EL (cell line): ENCODE measurements at regions not wholly inside any gene's neighbourhood (a gene's known extent, or its start where the extent isn't known, plus 50 kb on each side); places are given as distances from the start of the nearest gene placed in this dataset.
"Not testable (repeated sequence)": the region's sequence is repeated elsewhere in the genome, so short reads cannot be mapped to it uniquely, and the experiment has no call there.

Experiments
- DNase-seq: peaks from one replicate; pipeline ENCODE4 v3.0.0-alpha.2; 2016

GRCh38 chr1:4460052-4460451 lies 194.4 kb upstream of the AJAP1 start:
- no peak for DNase-seq

DNA sequence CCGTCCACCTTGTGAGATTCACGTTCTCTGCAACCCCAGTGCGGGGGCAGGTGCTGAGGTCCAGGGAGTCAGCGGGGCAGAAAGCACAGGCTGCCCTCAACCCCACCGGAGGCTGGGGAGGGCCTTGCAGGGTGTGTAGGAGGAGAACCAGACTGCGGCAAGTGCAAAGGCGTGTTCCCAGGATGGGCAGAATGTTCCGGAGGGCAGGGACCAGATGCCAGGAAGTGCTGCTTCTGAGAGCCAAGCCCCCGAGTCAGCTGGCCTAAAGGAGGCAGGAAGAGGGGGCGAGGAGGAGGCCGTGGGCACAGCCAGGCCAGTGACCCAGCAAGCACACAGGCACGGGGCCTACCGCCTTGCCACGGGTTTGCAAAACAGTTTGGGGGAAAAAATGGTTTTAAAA lies 193.8 kb upstream of the AJAP1 start:
- DNase-seq: no peak

DNA sequence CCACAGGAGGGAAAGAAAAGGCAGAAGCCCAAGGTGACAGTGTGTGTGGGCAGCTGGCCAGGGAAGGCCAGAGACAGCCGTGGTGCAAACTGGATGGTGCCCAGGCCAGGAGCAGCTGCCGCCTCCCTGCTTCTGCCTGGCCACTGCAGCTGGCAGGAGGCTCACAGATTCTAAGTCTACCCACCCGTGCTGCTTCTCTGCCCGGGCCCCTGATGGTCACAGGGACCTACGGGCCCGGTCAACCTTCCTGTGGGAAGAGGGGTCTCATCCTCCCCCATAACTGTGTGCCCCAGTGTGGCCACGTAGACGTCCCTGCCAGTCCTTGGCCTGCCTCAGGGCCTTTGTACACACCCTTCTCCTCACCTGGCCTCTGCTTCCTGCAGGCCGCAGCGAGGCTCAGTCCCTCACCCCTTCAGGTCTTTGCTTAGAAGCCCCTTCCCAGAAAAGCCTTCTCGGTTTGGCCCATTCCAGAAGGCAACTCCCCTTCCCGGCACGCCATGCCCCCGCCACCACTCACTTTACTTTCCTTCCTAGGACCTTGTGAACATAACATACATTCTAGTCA lies 192.6 kb upstream of the AJAP1 start:
- no peak for DNase-seq

GRCh38 chr1:4462831-4463484 lies 191.5 kb upstream of the AJAP1 start:
- no peak for DNase-seq

DNA sequence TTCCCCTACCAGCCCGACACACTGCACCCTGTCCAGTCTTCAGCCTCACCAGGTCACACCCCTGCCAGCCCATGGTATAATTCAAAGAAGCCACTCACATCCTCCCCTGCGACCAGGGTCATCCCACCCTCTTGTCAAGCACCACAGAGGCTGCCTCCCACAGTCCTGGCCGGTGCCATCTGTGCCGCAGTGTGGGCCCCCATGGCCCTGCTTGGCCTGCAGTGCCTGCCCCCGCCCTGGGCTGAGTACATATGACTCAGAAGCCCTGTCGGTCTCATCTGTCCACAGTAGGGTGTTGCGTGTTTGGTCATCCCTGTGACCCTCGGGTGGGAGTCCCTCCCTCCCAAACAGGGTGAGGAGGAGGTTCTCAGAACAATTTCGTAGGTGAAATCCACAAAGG lies 190.8 kb upstream of the AJAP1 start:
- no peak for DNase-seq

DNA sequence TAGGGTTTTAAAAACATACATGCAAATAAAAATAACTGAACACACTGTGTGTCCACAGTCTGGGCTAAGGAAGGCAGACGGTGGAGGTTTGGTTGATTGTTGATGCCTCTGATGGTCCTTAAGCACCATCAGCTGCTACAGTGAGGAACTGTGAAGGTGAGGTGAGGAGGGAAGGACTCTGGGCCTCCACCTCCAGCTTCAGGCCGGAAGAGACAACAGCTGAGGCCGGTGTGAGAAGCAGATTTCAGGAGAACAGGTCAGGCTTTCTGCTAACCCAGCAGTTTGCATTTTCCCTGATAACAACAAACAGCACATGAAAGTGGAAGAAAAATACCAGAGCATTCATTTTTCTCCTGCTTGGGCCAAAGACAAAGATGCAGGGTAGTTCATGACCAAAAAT lies 189.9 kb upstream of the AJAP1 start:
- no peak for DNase-seq

DNA sequence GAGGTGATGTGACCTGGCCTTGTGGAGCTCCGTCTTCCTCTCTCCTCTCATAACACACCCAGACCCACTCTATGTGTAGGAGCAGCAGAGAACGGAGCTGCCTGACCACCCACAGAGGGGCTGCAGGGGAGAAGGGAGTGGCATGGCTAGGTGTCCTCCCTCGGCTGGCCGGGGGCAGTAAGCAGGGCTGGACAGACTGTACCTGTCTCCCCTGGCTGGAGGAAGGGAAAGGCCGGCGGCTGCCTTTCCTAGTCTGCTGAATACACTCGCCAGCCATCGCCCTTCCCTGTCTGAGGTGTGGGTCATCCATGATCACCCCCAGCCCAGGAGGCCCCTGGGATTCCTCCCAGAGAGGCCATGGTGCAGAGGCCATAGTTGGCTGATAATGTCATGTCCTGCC lies 187.2 kb upstream of the AJAP1 start:
- DNase-seq: no peak

- no peak for DNase-seq
Measured at GRCh38 chr1:4468386-4468785, 186.0 kb upstream of the AJAP1 start.

DNA sequence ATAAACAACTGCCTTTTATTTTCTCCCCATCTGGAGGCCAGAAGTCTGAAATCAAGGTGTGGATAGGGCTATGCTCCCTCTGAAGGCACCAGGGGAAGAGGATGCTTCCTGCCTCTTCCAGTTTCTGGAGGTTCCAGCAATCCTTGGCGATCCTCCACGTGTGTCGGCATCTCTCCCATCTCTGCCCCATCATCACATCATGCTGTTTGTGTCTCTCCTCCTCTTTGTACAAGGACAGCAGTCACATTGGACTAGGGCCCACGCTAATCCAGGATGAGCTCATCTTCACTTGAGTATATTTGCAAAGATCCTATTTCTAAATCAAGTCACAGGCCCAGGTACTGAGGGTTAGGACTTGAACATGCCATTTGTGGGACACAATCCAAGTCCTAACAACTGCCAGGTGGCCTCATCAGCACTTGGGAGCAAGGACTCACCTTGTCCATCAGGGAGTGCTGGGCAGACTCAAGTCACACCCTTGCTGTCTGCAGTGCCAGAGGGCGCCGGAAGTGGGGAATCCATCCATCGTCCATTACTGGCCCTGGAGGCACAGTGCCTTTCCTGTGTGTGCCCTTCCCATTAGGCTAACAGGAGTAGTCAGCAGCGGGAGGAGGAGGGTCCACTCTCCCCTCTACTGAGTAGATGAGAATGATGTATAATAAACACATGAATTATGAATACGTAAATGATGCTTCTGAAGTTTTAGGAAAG lies 185.4 kb upstream of the AJAP1 start:
- no peak for DNase-seq

GRCh38 chr1:4476394-4476793 lies 178.0 kb upstream of the AJAP1 start:
- no peak for DNase-seq

- DNase-seq: no peak
Measured at GRCh38 chr1:4481451-4481850, 173.0 kb upstream of the AJAP1 start.

- no peak for DNase-seq
Measured at GRCh38 chr1:4482526-4482925, 171.9 kb upstream of the AJAP1 start.

DNA sequence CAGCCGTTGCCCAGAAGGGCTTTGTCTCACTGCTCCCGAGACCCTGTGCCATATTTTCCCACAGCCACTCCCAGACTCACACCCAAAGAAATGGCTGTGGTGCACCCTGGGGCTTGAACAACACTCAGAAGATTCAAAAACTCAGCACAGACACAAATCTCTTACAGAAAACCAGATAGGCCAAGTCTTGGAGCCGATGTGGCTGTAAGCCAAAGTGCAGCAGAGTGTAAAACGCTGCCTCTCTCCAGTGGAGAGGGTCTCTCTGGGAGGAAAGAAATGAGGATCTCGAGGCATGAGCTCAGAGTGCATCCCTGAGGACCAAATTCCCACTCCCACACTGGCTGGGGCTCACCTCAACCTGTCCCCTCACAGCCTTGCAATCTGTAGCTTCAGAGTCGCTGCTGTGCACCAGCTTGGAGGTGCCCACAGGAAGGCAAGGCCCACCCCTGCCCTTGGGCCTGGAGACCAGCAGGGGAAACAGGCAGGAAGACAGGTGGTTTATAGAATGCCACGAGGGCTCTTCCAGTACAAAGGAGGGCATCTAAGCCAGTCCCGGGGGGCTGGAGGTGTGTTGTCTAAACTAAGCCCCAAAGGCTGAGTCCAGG lies 171.3 kb upstream of the AJAP1 start:
- no peak for DNase-seq

DNA sequence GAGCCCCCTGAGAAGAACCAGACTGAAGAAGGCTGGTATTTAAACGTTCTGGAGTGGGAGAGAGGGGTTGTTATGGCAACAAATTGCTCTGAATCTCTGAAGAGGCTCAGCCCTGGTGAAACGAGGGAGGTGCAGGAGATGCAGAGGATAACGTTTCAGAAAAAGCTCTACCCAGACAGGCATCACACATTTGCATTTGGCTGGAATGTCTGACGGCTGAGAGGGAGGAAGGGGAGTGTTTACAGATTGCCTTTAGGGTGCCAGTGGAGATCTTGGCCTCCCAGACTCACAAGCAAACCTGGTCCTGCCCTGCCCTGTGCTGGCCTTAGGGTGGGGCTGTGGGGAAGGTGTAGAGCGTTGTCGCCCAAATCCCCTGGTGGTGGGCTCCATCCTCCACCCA lies 169.0 kb upstream of the AJAP1 start:
- no peak for DNase-seq

DNA sequence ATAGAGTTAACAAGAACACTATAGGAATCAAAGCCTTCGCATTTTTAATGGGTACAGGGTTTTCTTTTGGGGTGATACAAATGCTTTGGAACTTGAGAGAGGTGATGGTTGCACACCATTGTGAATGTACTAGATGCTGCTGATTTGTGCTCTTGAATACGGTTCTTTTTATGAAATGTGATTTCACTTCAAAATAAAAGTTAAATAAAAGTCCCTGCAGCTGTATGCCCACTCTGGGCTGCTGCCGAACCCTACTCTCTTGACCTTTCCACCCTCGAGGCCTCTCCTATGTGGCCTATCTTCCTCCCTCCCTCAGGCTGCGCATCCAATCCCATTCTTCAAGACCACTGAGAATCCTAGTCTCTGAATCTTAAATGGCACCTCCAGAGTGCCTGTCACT lies 168.5 kb upstream of the AJAP1 start:
- DNase-seq: no peak

DNA sequence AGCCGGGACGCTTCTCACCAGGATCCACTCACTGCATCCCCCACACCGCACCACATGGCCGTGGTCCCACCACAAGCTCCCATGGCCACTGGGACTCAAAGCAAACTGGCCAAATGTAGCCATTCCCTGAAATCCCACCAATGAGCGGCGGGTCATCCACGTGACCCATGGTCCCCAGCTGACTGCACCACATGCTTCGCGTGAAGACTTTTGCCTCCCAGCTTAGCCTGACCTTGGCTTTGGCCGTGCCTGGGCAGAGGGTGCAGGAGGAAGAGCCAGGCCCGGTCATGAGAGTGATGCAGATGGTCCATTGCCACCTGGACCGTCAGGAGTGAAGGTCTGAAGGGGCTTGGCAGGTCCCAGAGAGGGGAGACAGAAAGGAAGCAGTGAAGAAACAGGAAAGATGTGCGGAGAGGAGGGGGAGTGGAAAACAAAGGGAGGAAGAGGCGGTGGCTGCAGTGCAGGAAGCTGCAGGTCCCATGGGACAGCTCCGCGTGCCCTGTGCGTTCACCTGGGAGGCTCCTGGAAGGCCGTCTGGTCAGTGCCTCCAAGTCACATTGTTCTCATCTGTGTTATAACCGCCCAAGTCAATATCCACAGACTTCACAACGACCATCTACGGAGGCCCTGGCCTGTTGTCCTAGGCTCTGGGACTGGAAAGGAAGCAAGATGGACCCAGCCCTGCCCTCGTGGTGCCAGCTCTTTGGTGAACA lies 167.8 kb upstream of the AJAP1 start:
- no peak for DNase-seq

- no peak for DNase-seq
Measured at GRCh38 chr1:4488018-4488417, 166.4 kb upstream of the AJAP1 start.

GRCh38 chr1:4489486-4489885 lies 164.9 kb upstream of the AJAP1 start:
- no peak for DNase-seq

DNA sequence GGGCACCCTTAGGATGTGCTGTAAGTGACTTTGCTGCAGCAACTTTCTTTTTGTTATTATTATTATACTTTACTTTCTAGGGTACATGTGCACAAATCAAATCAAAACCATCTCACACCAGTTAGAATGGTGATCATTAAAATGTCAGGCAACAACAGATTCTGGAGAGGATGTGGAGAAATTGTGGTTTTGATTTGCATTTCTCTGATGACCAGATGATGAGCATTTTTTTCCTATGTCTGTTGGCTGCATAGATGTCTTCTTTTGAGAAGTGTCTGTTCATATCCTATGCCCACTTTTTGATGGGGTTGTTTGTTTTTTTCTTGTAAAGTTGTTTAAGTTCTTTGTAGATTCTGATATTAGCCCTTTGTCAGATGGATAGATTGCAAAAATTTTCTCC lies 164.4 kb upstream of the AJAP1 start:
- DNase-seq: not testable (repeated sequence)

GRCh38 chr1:4494027-4494426 lies 160.4 kb upstream of the AJAP1 start:
- no peak for DNase-seq

- no peak for DNase-seq
Measured at GRCh38 chr1:4494558-4494957, 159.9 kb upstream of the AJAP1 start.

DNA sequence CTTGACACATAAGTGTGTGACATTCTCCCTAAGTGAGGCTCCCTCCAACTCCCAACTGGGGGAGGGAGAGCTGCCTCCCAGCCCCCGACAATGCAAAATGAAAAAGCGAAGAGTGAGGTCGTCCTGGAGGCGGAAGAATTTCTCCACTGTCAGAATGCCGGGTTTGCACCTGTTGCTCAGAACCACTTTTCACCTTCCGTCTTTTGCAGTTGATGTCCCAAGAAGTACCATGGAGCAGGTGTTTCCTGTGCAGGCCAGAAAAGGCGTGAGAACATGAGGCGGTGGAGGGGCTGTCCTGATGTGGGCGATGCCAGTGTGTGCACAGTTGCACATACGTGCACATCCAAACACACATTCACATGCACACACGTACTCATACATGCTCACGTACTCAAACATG lies 158.6 kb upstream of the AJAP1 start:
- no peak for DNase-seq

GRCh38 chr1:4500441-4500840 lies 154.0 kb upstream of the AJAP1 start:
- no peak for DNase-seq

DNA sequence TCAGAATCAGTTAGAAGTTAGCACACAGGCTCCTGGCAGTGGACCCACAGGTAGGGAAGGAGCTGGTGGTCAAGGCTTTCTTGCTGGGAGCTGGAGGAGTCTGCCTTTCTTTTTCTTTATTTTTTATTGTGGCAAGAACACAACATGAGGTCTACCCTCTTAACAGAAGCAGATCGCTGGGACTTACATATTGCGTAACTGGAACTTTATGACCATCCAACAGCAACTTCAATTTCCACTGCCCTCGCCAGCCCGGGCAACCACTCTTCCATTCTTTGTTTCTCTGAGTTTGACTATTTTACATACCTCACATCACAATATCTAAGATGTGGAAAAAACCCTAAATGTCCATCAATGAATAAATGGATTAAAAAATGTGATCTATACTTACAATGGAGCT lies 147.8 kb upstream of the AJAP1 start:
- DNase-seq: no peak
